ENCODE measurements at regions not wholly inside any gene's neighbourhood (a gene's known extent, or its start where the extent isn't known, plus 50 kb on each side); places are given as distances from the start of the nearest gene placed in this dataset.

- DNase-seq, result no peak
Measured at GRCh38 chr10:27451054-27451453, 53.0 kb upstream of the RAB18 start.

DNA sequence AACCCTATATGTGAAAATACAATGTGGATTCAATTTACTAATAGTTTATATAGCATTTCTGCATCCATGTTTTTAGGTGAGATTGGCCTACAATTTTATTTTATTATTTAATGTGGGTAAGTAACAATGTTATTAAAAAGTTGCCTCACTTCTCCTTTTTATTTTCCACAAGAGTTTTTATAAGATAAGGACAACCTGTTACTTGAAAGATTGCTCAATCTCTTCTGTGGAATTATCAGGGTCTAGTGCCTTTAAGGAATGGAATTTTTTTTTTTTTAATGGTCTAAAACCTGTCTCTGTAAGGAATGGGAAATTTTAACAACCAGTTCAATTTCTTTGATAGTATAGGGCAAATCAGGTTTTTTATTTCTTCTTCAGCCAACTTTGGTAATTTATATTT lies 53.9 kb upstream of the RAB18 start:
- no peak for DNase-seq

- DNase-seq, result no peak
Measured at GRCh38 chr10:27449571-27449970, 54.5 kb upstream of the RAB18 start.

- DNase-seq, result no peak
Measured at GRCh38 chr10:27448921-27449320, 55.2 kb upstream of the RAB18 start.

- DNase-seq, result no peak
Measured at GRCh38 chr10:27447540-27447939, 56.6 kb upstream of the RAB18 start.

DNA sequence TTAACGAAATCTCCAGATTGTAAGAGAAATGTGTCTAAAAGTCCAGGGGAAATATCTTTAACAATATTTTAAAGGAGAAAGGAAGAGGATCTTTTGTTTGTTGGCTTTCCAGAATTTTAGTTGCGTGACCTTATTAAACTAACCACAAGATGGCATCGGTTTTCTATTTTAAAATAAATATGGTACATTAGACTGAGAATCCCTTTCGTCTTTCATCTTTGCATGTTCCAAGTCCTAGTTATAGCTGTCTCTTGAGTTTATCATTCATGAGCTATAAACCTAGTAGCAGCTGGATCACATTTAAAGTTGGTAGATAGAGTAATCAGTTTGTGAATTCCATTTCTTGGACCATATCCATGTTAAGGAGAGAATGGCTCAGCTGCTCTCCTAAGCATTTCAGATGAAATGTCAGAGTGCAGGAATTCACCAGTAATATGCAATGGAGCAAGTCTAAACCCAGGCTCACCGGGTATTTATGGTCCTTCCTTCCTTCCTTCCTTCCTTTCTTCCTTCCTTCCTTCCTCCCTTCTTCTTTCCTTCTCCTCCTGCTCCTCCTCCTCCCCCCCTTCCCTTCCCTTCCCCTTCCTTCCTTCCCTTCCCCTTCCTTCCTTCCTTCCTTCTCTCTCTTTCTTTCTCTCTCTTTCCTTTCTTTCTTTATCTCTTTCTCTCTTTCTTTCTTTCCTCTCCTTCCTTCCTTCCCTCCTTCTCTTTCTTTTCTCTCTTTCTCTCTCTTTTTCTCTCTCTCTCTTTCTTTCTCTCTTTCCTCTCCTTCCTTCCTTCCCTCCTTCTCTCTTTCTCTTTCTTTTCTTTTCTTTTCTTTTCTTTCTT lies 57.8 kb upstream of the RAB18 start:
- peak; percentile 0 for DNase-seq

DNA sequence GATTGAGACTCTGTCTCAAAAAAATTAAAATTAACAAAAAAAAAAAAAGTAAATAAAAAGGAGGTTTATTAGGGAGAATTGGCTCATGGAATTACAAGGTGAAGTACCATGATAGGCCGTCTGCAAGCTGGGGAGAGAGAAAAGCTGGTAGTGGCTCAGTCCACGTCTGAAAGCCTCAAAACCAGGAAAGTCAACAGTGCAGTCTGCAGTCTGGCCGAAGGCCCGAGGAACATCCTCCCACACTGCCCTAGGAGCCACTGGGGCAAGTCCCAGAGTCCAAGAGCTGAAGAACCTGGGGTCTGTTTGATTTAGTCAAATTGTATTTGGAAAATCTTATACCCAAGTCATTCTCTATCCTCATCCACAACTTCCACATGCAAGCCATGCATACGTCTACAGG lies 59.0 kb upstream of the RAB18 start:
- no peak for DNase-seq

GRCh38 chr10:27440478-27440877 lies 63.6 kb upstream of the RAB18 start:
- no peak for DNase-seq

- DNase-seq, result no peak
Measured at GRCh38 chr10:27440021-27440420, 64.1 kb upstream of the RAB18 start.

DNA sequence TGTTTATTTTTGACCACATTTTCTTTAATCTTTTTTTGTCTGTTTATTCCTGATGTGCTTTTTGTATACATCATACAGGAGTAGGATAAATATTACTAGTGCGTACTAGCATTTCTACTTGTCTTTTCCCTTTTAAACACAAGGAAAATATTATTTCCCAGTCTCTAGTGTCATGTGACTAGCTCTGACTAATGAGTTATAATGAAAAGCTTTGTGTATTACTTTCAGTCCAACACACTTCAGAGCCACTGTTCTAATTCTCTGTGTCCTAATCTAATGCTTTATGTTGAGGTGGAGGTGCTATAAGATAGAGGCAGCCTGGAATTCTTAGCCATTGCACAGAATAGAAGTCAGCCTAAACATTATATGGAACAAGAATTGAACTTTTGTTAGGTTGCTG lies 65.0 kb upstream of the RAB18 start:
- no peak for DNase-seq

GRCh38 chr10:27437775-27438174 lies 66.3 kb upstream of the RAB18 start:
- DNase-seq, result no peak

GRCh38 chr10:27436710-27437109 lies 67.4 kb upstream of the RAB18 start:
- DNase-seq, result no peak

GRCh38 chr10:27433976-27434375 lies 70.1 kb upstream of the RAB18 start:
- DNase-seq, result no peak

DNA sequence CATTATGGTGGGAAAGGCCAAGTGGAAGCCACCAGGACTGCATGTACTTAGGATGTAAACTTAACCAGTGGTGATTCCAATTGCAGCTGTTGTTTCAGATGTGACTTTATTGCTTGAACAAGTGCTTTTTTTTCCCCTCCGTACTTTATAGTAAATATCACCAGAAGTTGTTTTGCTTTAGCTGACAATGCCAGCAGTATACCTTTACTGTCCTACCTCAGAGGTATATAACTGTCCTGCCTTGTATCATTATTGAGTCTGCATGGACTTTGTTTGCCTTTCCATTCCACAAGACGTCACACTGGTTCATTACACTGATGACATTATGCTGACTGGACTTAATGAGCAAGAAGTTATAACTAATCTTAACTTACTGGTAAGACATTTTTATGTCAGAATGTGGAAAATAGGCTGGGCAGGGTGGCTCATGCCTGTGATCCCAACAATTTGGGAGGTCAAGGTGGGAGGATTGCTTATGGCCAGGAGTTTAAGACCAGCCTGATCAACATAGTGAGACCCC lies 77.1 kb upstream of the RAB18 start:
- no peak for DNase-seq

DNA sequence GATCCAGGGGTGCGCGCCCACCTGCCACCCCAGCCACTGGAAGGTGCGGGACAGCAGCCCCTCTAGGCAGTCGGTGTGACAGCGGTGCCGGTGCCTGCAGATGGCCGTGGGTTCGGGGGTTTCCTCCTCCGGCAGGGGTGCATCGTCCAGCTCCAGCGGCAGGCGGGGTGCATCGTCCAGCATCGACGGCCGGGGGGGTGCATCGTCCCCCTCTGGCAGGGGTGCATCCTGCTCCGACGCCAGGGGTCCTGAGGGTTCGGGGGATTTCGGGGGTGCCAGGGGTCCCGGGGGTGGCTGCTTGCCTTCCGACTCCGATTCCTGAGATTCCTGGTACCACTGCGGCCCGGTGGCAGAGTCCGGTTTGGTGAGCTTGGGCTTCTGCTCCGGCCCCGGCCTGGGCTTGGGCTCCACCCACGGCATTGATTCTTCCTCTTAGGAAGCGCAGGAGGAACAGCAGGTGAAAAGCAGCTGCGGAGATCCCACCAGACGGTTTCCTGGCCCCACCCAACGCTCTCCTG lies 90.2 kb upstream of the RAB18 start:
- no peak for DNase-seq

- no peak for DNase-seq
Measured at GRCh38 chr10:27413387-27413786, 90.7 kb upstream of the RAB18 start.

DNA sequence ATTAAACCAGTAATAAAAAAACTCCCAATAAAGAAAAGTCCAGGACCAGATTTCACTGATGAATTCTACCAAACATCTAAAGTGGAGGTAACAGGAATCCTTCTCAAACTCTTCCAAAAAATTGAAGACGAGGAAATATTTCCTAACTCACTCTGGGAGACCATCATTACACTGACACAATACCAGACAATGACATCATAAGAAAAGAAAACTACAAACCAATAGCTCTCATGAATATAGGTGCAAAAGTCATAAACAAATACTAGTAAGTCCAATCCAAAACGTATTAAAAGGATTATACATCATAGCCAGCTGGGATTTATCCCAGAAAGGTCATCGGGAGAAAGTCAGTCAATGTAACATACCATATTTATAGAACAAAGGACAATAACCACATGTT lies 94.0 kb upstream of the RAB18 start:
- no peak for DNase-seq

DNA sequence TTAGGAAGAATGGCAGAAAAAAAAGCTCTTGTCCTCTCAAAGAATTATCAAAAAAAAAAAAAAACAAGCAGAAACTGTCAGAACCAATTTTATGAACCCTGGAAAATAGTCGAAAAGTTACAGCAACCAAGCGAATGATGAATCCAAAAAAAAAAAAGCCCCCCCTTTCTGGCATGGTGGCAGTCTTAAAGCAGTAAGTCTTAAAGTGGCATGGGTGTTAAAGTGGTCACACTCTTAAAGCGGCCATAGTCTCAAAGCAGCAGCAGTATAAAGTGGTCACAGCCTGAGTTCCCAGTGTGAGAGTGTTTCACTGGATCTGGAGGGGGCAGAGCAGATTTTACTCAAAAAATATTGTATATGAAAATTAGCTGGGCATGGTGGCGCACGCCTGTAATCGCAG lies 96.8 kb upstream of the RAB18 start:
- no peak for DNase-seq

GRCh38 chr10:27399871-27400270 lies 104.2 kb upstream of the RAB18 start:
- no peak for DNase-seq

DNA sequence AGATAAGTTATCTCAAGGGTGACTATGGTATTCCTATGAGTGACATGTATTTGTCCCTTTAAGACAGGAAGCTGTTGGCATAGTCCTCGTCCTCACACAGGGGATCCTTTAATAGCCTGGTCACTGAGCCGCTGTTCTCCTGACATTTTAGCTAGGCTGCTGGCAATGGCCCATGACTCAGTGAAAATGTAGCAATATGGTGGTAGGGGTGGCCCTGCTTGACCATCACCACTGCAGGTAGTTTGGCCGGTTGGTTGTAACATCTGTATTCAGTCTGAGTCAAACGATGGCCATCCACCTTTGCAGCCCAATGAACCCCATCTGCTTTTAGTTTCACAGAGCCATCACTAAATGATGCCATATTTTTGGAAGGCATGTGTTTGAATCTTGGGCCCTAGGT lies 110.1 kb upstream of the RAB18 start:
- DNase-seq, result no peak

- DNase-seq, result no peak
Measured at GRCh38 chr10:27392606-27393005, 111.5 kb upstream of the RAB18 start.

- no peak for DNase-seq
Measured at GRCh38 chr10:27391916-27392315, 112.2 kb upstream of the RAB18 start.

DNA sequence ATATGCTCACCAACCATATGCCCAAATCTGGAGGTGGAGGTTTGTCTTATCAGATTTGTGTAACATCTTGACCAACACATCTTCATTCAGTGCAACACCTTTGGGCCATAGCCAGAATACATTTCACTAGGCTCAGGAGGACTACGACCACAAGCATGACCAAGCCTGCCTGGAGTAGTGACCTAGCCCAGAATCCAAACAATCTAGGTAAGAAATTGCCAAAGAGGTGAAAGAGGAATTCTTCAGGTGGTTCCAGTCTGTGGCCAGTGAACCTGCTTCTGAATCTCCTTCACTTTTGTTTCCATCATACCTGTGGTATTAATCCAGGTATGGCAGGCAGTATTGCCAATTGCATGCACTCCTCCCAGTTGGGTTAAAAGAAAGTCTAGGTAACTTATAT lies 112.8 kb upstream of the RAB18 start:
- no peak for DNase-seq

DNA sequence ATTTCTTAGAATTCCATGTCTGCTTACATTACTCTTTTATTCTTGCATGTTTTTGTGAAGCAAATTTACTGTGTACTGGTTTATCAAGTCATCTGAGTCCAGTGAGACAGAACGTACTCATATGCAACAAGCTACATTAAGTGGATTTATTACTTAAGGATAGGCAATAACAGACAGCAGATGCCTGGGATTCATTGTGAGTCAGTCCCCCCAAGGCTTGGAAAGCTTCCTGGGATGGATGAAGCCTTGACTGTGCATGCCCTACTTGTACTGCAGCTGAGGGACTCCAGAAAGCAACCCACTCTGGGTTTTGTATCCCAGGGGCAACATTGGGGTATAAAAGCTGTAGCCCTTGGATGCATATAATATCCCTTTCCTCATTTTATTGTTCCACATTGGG lies 113.4 kb upstream of the RAB18 start:
- DNase-seq, result no peak
